ENCODE measurements at regions not wholly inside any gene's neighbourhood (a gene's known extent, or its start where the extent isn't known, plus 50 kb on each side); places are given as distances from the start of the nearest gene placed in this dataset.

DNA sequence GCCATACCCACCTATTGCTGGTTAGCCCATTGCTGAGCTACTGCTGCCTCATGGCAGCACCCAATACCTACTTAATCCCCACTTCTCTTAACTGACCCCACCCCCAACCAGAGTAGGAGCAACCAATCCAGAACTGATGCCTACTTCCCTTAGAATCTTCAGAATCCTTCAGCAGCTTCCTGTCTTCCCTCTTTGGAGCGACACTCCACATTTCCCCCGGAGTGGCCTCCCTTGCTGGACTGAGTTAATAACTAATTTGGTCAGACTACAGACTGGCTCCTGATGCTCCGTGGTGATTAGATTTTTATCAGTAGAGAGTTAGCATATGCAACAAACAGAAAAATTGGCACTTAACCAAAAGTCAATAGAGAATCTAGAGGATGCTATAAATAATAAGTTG lies 51.2 kb upstream of the UBR2 start:
- DNase-seq, result no peak

DNA sequence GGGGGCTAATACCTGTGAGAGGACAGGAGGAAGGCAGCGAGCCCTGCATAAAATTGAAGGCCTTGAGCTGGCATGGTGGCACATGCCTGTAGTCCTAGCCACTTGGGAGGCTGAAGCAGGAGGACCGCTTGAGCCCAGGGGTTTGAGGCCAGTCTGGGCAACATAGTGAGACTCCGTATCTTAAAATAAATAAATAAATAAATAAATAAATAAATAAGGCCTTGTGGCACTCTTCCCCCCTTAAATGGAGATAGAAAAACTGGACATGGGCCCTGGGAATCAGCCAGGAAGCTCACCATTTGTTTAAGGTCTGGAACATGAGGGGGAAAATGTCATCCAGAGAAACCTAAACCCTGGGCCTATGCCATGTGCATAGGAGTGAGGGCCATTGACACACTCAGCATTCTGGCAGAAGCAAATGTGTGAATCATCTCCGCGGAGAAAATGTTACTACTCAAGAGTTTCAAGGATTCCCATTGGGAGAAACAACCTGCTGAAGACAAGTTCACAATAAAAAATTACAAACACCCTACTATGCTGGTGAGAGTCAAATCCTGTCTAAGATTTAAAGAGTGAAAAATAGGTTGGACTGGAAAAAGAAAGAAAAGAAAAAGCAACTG lies 51.9 kb upstream of the UBR2 start:
- no peak for DNase-seq

DNA sequence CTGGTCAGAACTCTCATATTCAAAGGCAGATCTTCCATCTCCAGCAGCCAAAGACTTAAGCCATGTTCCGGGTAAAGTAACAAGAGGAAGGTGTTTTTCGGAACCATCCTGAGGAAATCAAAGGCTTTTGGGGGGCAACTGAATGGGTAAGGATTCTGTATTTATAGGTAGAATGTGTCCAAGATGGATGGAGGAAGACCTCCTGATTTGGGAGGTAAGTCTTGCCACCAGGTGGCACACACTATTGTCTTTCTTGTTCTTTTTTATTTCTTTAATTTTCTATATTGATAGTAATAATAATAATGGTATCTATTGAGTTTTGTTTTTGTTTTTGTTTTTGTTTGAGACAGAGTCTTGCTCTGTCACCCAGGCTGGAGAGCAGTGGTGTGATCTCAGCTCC lies 53.0 kb upstream of the UBR2 start:
- no peak for DNase-seq

DNA sequence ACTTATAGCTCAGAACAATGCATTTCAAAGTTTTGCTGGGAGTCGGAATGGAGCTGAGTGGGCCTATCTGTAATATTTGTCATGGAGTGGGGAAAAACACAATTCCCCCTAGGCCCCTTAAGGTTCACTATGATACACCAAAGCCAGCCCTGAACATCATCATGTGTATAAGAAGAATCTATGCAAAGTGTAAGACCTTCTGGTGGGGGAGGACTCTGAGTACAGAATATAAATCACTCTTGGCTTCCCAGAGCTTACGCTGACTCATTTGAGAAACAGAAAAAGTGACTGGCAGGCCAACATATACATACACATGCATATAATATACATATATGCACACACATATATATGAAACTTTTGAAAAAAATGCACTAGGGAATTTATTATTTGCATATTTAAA lies 54.1 kb upstream of the UBR2 start:
- no peak for DNase-seq

DNA sequence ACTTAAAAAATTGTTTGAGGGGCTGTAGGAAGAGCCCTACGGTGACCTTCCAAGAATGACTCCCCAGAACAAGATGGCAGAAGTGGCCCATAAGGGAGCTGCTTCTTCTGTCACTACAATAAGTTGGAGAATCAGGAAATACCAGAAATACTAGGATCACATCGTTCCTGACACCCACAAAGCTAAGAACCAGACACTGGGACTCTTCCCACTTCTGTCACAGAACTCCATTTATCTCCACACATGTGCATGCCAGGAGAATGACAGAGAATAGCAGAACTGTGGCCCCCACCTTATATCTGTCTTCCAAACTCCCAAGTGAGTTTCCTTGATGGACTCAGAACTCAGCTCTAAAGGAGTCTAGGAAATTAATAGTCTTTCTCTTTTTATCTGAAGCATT lies 54.6 kb upstream of the UBR2 start:
- DNase-seq, result no peak

DNA sequence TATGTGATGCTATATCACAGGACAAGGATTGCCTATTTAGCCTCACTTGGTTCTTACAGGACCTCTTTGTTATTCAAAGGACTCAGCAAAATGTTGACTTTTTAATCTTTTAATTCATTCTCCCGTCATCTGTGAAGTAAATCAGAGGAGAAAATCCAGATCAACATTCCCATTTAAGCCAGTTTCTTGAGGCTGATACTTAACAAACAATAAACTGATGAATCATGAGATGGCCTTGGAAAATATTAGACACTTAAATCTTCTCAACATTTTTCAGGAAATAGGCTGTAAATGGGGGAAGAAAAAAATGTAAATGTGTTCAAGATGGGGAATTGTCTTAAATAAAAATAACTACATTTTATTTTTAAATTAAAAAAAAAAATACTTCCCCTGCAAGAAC lies 55.9 kb upstream of the UBR2 start:
- DNase-seq, result no peak

DNA sequence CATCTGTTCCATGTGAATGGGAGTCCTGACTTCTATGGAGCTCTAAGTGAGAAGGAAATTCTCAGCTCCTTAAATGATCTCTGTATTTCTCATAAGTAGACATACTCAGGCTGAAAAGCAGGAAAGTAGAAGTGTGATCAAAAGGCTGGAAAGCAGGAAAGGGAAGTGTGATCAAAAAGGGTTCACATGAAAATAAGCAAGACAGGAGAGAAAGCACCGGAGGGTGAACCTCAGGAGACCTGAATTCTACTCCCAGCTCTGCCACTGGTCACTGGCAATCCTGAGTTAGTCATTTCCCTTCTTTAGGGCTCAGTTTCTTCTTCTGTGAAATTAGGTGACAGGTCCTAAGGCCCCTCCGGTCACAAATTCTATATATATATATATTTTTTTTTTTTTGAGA lies 55.5 kb upstream of the TRERF1 start:
- DNase-seq, result peak; percentile 18

DNA sequence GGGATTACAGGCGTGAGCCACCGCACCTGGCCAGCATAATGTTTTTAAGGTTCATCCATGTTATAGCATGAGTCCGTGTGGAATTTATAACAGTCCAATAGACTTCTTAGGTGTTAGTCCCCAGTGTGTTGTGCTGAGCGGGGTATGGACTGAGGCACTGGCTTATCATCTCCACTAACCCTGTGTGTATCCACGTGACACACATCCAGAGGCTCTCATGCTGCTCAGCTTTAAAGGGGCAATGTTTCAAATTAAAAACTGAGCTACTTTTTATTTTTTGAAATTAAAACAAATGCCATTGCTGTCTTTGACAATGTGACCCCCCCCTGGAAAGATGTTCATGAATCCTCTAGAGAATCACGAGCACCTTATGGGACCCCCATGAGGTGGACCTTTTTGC lies 54.3 kb upstream of the TRERF1 start:
- DNase-seq, result no peak

DNA sequence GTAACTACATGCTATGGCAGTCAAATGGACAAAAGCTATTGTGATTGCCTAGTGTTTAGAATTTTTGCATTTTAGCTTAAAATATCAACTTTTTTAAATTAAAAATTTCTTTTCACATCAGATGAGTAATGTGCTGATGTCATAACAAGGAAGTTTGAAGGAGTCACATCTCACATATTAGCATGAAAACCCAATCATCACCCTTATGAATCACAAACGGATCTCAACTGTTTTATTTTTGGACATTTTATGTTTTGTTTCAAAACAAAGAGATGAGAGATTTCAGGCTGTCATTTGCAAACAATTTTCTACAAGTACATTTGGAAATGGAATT lies 53.6 kb upstream of the TRERF1 start:
- DNase-seq, result peak; percentile 68

DNA sequence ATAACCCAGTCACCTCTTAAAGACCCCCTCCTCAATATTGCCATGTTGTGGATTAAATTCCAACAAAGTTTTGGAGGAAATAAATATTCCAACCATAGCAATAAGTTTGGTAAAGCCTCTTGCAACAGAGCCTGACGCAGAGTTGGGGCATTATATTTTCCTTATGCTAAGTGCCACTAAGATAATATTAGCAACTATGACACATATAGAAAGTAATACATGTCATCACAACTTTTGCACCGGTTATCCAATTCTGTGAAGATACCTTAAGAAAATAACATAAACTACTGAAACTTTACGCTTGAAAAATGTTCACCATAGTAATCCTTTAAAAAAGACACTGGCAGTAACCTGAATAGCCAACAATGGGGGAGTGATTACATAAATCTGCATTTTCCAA lies 52.2 kb upstream of the TRERF1 start:
- DNase-seq, result peak; percentile 47

DNA sequence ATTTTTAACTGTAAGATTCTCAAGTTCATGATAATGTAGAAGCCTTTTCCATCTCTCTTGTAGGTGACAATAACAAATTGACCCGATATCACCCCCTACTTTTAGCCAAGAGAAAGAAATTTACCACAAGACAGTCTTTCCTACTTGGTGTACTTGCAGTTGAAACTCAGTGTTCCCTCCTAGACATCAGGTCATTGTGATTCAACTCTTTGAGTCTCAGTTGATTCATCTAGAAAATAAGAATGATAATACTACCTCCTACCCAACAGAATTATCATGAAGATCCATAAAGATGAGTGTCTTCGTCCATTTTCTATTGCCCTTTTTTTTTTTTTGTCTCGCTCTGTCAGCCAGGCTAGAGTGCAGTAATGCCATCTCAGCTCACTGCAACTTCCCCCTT lies 51.3 kb upstream of the TRERF1 start:
- DNase-seq, result no peak

DNA sequence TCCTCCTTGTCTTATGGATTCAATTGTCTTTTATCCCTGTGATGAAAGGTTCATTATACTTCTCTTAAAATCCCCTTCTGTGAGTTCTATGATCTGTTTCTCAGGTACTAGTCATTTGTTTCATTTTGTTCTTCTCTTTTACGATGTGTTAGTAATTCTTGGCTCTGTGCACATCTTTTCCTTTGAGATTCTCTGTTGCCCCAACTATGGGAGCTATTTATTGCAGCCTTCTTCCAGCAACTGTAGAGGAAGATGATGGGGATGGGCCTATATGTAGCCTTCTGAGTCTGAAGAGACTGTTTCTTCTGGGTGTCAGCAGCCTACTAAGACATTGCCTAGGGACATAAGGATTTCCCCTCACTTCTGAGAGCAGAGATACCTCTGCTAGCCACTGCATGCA lies 50.4 kb upstream of the TRERF1 start:
- DNase-seq, result no peak

Data from MV-4-11 (cell line).